ENCODE measurements at regions not wholly inside any gene's neighbourhood (a gene's known extent, or its start where the extent isn't known, plus 50 kb on each side); places are given as distances from the start of the nearest gene placed in this dataset.

- 96% methylated on average over 3 of the region's 3 CpGs; no CpG with 5 or more reads in 1 of the 2 experiments for WGBS, 2 experiments (ENCODE audit: extremely low coverage in 1 of 2, insufficient coverage in 1 of 2, insufficient read length in 1 of 2, insufficient replicate concordance in 2 of 2, low coverage in 1 of 2, low lambda C conversion rate in 2 of 2, missing lambda C conversion rate in 1 of 2)
- TF ChIP-seq BACH1 (IDR thresholded peaks at IDR 0.05; ENCODE audit: low read length) = no peak
- no peak for TF ChIP-seq TAF1 (IDR thresholded peaks at IDR 0.05; ENCODE audit: low read depth, low read length)
- TF ChIP-seq CBX8 (IDR thresholded peaks at IDR 0.05; ENCODE audit: borderline replicate concordance, low read depth, low read length) = no peak
- no peak for TF ChIP-seq RAD21 (IDR thresholded peaks at IDR 0.05 in 1 of 2, conservative IDR thresholded peaks at IDR 0.05 in 1 of 2; ENCODE audit: low read depth in 2 of 2, low read length in 2 of 2)
- TF ChIP-seq SUZ12 (IDR thresholded peaks at IDR 0.05; ENCODE audit: low read length) = no peak
- no peak for TF ChIP-seq KDM5A (IDR thresholded peaks at IDR 0.05; ENCODE audit: low read length)
- TF ChIP-seq BRCA1 (IDR thresholded peaks at IDR 0.05; ENCODE audit: low read depth, low read length) = no peak
Observed at GRCh38 chr17:13281626-13282025, 263.8 kb upstream of the ELAC2 start.

More at GRCh38 chr17:13281626-13282025, 263.8 kb upstream of the ELAC2 start:
- Histone ChIP-seq H3K18ac (ENCODE audit: extremely low read depth, low read length) (no peak overlapping the region), H3K4me3 (ENCODE audit: extremely low read depth in 1 of 4, insufficient read depth in 2 of 4, low read depth in 3 of 4, low read length in 4 of 4) (no peak overlapping the region), H4K20me1 (replicated peaks in 1 of 2; ENCODE audit: control insufficient read depth in 1 of 2, insufficient read depth in 2 of 2, low read length in 2 of 2) (no peaks in the 10 kb centered on the region), H3K9ac (replicated peaks in 1 of 4; ENCODE audit: extremely low read depth in 1 of 4, low read depth in 3 of 4, low read length in 3 of 4) (no peak overlapping the region), H3K79me1 (ENCODE audit: low read depth, low read length) (no peaks in the 10 kb centered on the region), H2BK20ac (ENCODE audit: low read length) (no peak overlapping the region), H4K5ac (ENCODE audit: insufficient read length, low read depth, low read length) (no peak overlapping the region), H3K4ac (replicated peaks; ENCODE audit: insufficient read length, low read depth, low read length) (no peak overlapping the region), H2AFZ (ENCODE audit: low read length) (no peak overlapping the region), H2AK5ac (ENCODE audit: low read depth, low read length) (no peak overlapping the region), H3K4me1 (replicated peaks in 1 of 4; ENCODE audit: control insufficient read depth in 3 of 4, insufficient read depth in 4 of 4, low read length in 3 of 4) (peaks cover 0 to 4% (median 0%) of the 10 kb centered on the region in 4 experiments; a peak in 1 of 7 replicates), H3K9me3 (ENCODE audit: insufficient read depth in 2 of 2, low read depth in 1 of 2, low read length in 1 of 2) (peaks cover 0 to 4% of the 10 kb centered on the region in 2 experiments; a peak in 2 of 4 replicates), H3K23ac (ENCODE audit: insufficient read length) (no peak overlapping the region), H2BK15ac (ENCODE audit: low read length) (no peak overlapping the region), H3K27ac (ENCODE audit: low read depth, low read length) (no peak overlapping the region), H3K79me2 (ENCODE audit: control insufficient read depth in 1 of 2, insufficient read depth in 2 of 2, low read length in 2 of 2) (no peaks in the 10 kb centered on the region), H3K36me3 (ENCODE audit: control insufficient read depth in 2 of 4, insufficient read depth in 4 of 4, low read length in 3 of 4) (no peaks in the 10 kb centered on the region), H3K14ac (ENCODE audit: insufficient read length) (no peak overlapping the region), H3K56ac (replicated peaks; ENCODE audit: insufficient read length, low read depth, low read length) (no peak overlapping the region), H3K4me2 (ENCODE audit: insufficient read depth in 1 of 2, low read depth in 2 of 2, low read length in 2 of 2) (no peak overlapping the region), H3K23me2 (ENCODE audit: low read depth, low read length) (no peaks in the 10 kb centered on the region), H2BK120ac (replicated peaks; ENCODE audit: low read depth, low read length) (no peak overlapping the region), H2BK12ac (ENCODE audit: low read depth, low read length) (no peak overlapping the region), H2BK5ac (ENCODE audit: low read depth, low read length) (no peak overlapping the region), H4K8ac (ENCODE audit: extremely low read depth, insufficient read depth, low read length) (no peak overlapping the region), H3K27me3 (replicated peaks in 1 of 4; ENCODE audit: control insufficient read depth in 3 of 4, extremely low read depth in 1 of 4, insufficient read depth in 3 of 4, low read length in 3 of 4) (no peaks in the 10 kb centered on the region), H4K91ac (replicated peaks; ENCODE audit: insufficient read length, low read length) (no peak overlapping the region)
- ChIA-PET CTCF (ENCODE audit: partially characterized antibody) (interaction anchor here (0.7 to 1.4 kb wide), 2 partner anchors 12 to 17 kb away, joined by 3 read pairs; no protein-coding TSS in a partner anchor), POLR2A (ENCODE audit: partially characterized antibody) (no interaction called here)
- DNase-seq (ENCODE audit: low read depth in 1 of 2, low spot score in 2 of 2) (no peak), FAIRE-seq (no peak)
